UCSD-AML1 (cell line): ENCODE measurements at regions not wholly inside any gene's neighbourhood (a gene's known extent, or its start where the extent isn't known, plus 50 kb on each side); places are given as distances from the start of the nearest gene placed in this dataset.

Experiments used
- DNase-seq: peaks from one replicate; lab custom pipeline; 2025; ENCODE audit not compliant: unreplicated experiment; lab: John Stamatoyannopoulos, UW

DNA sequence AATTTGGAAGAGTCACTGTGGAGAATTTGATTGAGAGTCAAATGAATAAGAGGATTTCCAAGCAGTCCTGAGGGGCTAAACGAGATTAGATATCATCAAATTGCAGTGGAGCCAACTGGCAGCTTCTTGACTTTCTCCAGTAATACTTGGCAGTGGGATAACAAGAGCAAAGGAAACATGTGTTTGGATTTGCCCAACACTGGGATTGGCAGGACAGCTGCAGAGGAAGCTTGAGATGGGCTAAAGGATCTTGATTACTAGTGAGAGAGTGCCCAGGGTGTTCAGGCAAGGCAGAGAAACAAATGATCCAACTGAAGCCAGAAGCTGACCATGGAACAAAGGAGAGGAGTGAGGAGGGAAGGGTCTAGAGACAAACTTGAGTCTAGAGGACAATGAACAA is 356.0 kb upstream of the ISL1 start:
- DNase-seq = no peak

- DNase-seq = no peak
Measured at GRCh38 chr5:51028394-51028793, 354.9 kb upstream of the ISL1 start.

- DNase-seq = no peak
Measured at GRCh38 chr5:51033215-51033614, 350.0 kb upstream of the ISL1 start.

GRCh38 chr5:51034222-51034901 is 348.9 kb upstream of the ISL1 start:
- no peak for DNase-seq

- DNase-seq = no peak
Measured at GRCh38 chr5:51039424-51040329, 343.6 kb upstream of the ISL1 start.

GRCh38 chr5:51043745-51044144 is 339.5 kb upstream of the ISL1 start:
- DNase-seq = no peak

DNA sequence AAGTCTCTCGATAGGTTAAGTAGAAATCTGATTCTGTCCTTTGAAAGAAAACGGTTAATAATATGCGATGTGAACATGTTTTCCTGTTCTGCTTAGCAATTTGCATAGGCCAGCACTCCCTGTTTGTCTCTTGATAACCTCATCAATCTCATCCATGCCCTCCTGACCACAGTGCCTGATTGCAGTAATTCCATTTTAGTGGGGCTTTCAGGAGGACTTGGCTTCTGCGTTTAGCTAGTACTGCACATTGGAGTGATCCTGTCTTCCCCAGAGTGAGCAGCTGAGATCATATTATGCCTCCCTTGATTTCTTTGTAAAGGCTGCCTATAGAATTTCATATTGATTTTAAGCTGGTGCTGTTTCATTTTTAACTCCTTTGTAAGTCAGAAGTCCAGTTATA is 335.9 kb upstream of the ISL1 start:
- no peak for DNase-seq

GRCh38 chr5:51053361-51053760 is 329.9 kb upstream of the ISL1 start:
- DNase-seq = no peak

DNA sequence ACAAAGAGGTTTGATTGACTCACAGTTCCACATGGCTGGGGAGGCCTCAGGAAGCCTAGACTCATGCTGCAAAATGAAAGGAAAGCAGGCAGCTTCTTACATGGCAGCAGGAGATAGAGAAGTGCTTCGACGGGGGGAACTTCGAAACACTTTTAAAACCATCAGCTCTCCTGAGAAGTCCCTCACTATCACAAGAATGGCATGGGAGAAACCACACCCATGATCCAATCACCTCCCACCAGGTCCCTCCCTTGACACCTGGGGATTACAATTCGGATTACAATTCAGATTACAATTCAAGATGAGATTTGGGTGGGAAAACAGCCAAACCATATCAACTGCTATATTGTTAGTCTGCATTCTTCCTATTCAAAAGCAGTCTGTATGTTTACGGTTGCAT is 322.3 kb upstream of the ISL1 start:
- no peak for DNase-seq

GRCh38 chr5:51072937-51073336 is 310.3 kb upstream of the ISL1 start:
- DNase-seq = no peak

DNA sequence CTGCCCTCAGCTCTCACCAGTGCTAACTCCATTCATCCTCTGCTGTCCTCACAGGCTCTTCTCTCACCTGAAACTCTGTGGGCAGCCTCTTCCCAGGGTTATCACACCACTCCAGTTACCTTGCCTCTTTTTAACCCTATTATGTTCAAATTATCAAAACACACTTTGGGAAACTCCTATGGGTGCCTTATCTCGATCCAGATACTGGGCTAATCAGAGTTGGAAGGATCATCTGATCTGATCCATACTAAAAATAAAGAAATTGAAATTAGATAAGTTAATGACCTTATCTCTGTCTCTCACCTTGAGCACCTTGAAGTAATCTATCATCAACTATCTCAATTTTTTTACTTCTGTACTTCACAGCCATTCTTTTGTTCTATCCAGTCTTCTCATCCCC is 300.5 kb upstream of the ISL1 start:
- DNase-seq = no peak

GRCh38 chr5:51091816-51092215 is 291.4 kb upstream of the ISL1 start:
- no peak for DNase-seq

DNA sequence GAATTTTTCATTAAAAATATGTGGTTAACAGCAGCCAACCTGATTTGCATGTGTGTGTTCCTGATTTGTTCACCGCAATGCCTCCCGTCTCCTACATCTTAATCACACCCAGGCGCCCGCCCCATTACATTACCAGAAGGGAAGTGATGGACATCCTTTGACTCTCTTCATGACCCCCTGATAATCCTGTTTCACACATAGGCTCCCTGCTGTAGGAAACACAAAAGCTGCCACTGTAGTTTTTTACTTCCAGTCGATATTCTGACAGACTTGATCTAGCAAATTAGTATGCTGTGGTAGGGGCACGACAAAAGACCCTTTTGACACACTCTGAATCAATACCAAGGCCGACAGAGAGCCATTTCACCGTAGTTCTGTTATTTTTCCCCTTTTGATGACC is 287.8 kb upstream of the ISL1 start:
- no peak for DNase-seq

DNA sequence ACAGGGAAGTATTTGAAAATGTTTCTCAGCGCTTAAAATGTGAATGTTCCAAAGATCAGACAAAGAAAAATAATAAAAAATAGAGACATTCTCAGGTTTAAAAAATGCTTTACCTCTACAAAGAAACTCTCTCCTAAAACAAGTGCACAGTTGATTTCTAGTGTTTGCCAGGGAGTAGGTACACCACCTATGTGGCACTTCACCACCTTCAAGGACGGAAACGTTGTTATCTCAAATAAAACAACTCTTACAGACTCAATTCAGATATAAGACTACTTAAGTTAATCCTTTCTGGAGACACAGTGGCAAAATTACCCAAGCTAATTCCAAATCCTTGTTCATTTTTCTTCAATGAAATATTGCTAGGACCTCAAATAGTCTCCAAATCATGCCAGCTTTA is 286.4 kb upstream of the ISL1 start:
- no peak for DNase-seq

- no peak for DNase-seq
Measured at GRCh38 chr5:51099173-51099853, 283.9 kb upstream of the ISL1 start.

- DNase-seq = no peak
Measured at GRCh38 chr5:51104556-51104955, 278.7 kb upstream of the ISL1 start.

DNA sequence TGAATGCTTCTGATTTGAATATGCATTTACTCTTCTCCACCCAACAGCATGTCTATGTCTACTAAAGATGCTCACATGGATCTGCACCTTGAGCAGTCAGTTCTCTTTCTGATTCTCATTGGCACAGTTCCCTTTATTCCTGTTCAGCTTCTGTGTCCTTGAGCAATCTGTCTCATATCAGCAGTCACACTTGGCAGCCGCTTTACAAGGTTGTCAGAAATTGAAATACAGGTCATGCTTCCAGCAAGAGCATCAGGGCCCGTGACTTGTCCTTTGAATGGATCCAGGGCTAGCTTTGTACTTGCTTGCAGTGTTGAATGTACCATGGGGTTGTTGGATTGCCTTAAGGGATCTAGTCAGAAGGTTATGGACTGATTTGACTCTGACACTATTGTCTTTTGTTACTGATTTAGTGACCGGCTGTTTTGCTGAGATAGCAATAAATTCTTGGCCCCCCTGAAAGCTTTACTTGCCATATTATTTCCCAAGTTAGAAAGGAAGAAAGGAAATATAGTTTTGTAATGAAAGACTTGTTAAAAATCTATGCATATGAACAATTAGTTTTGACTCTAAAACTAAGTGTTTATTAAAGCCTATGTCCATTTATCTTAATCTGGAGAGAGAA is 273.4 kb upstream of the ISL1 start:
- no peak for DNase-seq

- no peak for DNase-seq
Measured at GRCh38 chr5:51131266-51131665, 252.0 kb upstream of the ISL1 start.

GRCh38 chr5:51138164-51138563 is 245.1 kb upstream of the ISL1 start:
- DNase-seq = no peak

DNA sequence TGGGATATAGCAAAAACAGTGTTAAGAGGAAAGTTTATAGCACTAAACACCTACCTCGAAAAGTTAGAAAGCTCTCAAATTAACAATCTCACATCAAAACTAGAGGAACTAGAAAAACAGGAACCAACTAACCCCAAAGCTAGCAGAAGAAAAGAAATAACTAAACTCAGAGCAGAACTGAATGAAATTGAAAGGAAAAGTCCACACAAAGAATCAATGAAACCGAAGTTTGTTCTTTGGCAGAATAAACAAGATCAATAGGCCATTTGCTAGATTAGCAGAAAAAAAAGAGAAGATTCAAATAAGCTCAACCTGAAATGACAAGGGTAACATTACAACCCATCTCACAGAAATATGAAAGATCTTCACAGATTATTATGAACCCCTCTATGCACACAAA is 234.8 kb upstream of the ISL1 start:
- no peak for DNase-seq

DNA sequence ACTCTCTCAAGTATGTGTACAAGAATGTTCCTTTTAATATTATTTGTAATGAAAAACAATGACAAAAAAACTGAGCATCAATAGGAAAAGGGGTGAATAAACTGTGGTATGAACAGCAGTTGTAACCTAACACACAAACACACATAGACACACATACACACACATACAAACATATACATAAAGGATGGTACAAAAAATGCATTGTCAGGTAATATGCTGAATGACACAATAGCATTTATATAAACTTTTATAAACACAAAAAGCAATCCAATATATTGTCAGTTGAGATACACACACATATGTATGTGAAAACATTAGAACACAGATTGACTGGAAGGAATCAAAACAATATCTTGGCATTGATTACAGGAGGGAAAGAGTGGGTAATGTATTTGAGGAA is 227.0 kb upstream of the ISL1 start:
- no peak for DNase-seq

- no peak for DNase-seq
Measured at GRCh38 chr5:51156838-51157237, 226.4 kb upstream of the ISL1 start.
